Middle frontal gyrus (tissue), 1 donor: ENCODE measurements at regions not wholly inside any gene's neighbourhood (a gene's known extent, or its start where the extent isn't known, plus 50 kb on each side); places are given as distances from the start of the nearest gene placed in this dataset.

ENCODE experiments used
- DNase-seq: peaks from one replicate; pipeline ENCODE4 v3.0.0-alpha.2; 2015; ENCODE audit warnings: low spot score; ENCODE audit errors: extremely low spot score

- DNase-seq: no peak
Observed at GRCh38 chr2:223223156-223223555, 171.2 kb downstream of the KCNE4 start.

DNA sequence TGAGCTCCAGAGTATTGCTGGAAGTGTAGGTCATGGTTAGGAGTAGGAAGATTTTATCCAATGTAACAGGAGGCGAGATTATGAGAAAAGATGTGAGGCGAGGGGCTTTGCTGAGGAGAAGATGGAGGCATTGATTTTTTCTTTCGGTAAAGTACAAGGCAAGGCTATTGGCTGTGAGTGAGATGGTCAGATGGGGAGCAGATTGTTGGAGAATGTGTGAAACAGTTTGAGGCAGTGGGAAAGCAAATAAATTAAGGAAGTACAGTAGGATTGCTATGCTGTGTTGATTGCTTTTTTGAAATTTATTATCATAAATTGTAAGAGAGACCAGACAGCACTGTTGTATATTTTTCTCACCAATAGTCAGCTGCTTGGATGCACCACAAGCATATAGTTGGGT, 173.3 kb downstream of the KCNE4 start:
- no peak for DNase-seq

GRCh38 chr2:223226264-223226663, 174.3 kb downstream of the KCNE4 start:
- DNase-seq: no peak

DNA sequence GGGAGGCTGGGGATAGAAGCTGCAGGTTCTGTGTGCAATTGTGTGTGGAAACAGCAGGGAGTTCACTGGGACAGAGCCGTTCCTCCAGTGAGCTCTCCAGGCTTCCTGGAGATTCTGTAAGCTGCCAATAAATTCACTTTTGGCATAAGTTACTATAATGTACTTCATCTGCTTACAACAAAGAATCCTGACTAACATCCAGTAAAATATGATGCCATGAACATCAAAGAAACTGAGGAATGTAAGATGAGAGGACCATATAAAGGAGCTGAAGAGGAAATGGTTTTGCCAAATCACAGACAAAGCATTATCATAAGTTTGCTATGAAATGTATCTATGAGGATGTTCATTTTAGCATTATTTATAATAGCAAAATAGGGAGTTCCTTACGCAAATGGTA, 175.3 kb downstream of the KCNE4 start:
- no peak for DNase-seq

DNA sequence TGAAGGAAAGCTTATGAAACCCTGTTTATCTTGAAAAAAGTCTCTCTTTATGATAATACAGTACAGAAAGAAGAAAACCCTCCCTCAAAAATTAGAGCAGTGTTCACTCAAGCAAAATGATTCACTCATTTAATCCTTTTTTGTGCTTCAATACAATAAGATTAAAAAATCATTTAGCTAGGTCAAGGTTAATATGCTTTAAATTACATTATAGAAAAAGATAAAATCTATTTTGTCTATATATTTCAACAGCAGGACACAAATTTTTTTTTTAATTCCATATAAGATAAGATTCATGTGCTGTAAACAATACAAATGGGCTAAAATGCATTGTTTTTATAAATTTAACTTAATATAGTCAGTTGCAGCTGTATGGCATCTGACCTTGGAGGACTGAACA, 176.9 kb downstream of the KCNE4 start:
- no peak for DNase-seq

GRCh38 chr2:223230352-223230751, 178.4 kb downstream of the KCNE4 start:
- DNase-seq: no peak

GRCh38 chr2:223232285-223232684, 180.3 kb downstream of the KCNE4 start:
- DNase-seq: no peak

GRCh38 chr2:223232896-223233295, 180.9 kb downstream of the KCNE4 start:
- no peak for DNase-seq

GRCh38 chr2:223235986-223236385, 184.0 kb downstream of the KCNE4 start:
- DNase-seq: no peak

- DNase-seq: no peak
Observed at GRCh38 chr2:223238301-223238700, 186.3 kb downstream of the KCNE4 start.

- DNase-seq: no peak
Observed at GRCh38 chr2:223243233-223243632, 191.2 kb downstream of the KCNE4 start.

GRCh38 chr2:223247136-223247535, 195.1 kb downstream of the KCNE4 start:
- DNase-seq: no peak

DNA sequence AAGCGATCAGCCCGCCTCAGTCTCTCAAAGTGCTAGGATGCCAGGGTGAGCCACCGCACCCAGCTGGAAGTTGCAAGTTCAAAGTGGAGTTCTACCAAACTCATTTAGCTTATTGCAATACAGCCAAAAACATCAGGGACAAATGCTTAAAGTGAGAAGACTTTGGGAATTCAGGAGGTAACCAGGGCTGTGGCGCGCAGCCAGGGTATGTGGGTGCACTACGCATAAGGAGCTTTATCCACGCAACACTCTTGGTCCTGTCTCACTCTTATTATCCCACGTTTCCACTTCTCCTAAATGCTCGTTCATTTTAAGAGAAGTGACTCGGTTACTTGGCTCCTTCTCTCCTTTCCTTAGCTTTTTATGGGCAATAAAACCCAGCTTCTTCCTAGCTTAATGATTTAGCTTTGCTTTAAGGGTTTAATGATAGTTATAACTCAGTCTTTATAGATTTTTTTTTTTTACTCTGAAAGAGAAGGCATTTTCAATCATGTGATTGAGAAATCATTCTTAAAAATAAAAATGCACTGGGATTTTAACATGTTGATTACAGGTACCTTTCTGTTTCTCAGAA, 199.8 kb downstream of the KCNE4 start:
- DNase-seq: no peak

DNA sequence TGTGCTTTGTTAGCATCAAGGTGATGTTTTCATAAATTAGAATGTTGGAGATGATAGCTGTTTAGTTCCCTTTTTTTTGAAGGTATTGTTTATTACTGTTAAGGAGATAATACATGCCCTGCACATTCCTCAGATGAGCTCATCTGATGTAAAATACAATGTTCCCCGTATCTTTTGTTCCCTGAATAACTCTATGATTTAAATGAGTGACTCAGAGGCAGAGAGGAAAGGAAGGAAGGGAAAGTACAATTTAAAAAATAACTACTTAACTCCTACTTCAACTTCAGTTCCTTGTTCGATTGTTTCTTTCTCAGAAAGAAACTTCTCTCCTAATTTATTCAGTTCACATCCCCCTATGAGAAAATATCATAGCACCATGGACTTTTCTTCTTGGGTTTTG, 208.7 kb downstream of the KCNE4 start:
- no peak for DNase-seq

DNA sequence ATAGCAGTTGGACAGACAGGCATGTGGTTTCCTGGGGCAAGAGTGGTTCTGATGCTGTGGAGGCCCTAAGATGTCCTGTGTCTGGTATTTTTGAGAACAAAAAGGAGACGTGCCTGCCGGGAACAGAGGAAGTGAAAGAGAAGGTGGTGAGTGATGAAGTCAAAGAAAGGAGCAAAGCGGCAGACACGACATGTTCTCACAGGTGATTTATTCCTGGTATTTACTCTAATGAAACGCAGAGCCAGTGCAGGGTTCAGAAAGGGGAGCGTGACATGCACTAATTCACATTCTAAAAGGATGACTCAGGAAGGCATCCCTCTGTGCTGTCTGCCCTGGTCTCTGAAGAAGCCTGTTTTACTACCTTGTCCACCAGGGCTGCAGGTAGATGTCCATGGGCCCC, 211.0 kb downstream of the KCNE4 start:
- DNase-seq: no peak

DNA sequence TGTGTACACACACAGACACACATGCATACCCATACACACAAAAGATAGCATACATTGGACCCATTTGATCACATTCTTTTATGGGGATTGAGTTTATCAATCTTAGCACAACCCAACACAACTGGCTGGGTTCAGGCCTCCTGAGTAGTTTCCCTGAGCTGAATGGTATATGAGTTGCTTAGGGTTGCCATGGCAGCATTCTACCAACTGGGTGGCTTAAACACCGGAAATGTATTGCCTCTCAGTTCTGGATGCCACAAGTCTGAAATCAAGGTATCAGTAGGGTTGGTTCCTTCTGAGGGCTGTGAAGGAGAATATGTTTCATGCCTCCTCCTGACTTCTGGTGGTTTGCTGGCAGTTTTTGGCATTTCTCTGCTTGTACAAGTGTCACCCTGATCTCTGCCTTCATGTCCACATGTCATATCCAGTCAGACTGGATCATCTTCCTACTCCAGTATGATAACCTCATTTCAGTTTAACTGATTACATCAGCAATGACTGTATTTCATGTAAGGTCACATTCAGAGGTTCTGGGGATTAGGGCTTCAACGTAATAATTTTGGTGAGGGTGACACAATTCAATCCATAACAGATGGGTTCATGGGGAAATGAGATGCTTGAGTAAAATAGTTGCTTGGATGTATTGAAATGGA, 212.7 kb downstream of the KCNE4 start:
- no peak for DNase-seq

DNA sequence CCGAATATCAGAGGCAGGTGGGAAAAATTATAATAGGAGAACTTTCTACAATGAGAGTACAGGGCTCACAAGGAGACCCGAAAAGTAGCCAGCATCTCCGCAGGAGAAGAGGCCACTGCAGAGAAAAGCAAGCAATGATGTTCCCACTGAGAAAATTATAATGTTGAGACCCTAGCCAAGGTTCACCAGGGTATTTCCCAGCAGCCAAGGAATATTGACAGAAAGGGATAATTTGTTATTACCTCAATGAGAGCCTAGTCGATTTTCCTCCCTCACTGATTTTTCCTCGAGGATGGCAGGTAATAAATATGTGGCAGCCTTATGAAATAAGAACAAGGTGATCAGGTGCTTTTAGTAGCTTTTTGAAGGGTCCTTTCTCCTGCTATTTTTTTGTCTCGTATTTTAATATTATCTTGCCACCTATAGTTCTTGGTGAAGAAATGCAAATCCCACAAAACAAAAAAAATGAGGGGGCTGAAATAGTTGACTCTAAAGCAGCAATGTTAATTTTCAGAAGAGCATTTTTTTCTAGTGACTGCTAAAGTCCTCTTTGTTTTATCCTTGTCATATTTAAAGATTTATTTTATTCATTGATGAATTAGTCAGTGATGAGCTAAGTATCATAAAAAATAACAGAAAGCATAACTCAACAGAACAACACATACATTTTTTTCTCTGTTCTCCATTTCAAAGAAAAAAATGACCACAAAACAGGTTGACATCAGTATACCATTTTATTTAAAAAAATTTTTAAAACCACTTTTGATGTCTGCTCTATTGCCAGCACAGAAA, 215.4 kb downstream of the KCNE4 start:
- no peak for DNase-seq

DNA sequence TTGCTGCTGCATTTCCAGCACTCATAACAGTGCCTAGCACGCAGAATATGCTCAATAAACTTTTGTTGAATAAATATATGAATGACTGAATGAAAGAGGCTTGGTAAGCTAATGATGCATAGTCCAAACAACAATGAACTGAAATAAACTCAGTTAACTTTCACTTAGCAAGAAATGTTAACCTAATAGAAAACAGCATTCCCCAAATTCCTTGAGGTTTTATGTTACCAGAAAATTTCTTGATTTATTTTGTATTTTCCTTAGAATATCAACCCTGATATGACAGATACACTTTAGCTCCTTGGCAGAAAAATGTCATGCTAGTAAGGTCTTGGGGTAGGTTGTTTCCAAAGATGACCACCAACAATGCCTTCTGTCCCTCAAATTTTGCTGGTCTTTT, 217.4 kb downstream of the KCNE4 start:
- no peak for DNase-seq

DNA sequence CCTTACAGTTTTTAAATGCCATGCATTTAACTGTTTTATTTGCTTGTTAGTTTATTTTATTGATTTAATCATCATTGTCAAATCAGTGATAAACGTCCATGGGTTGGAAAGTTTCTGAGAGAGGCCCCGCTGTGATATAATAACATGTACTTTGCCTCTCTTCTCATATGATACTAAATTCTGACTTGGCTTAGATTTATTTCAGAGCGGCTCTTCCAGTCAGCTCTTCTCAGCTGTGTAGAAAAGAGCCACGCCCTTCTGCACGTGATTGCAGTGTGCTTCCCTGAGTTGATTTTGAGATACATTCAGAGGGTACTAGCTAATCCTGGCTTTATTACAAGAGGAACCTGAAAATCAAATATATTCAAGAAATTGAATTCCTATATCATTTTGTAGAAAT, 218.6 kb downstream of the KCNE4 start:
- no peak for DNase-seq

DNA sequence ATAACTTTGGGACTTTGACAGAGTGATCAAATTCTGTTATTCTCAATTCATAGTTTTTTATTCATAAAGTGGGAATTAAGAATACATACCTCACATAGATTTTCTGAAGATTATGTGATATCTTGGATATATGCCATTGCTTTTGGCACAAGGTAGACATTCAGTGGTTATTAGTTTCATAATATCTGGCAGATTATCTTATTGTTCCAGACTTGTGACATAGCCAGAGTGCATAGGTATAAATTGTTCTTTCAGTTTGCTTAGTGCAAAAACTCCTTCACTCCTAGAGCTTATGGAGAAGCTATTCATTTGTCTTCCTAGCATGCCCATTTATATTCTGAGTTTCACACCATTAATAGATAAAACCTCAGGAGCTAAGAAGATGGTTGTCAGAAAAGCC, 222.0 kb downstream of the KCNE4 start:
- DNase-seq: no peak

- DNase-seq: no peak
Observed at GRCh38 chr2:223282221-223282620, 230.2 kb downstream of the KCNE4 start.

GRCh38 chr2:223283329-223283728, 231.3 kb downstream of the KCNE4 start:
- no peak for DNase-seq

- DNase-seq: no peak
Observed at GRCh38 chr2:223283771-223284170, 231.8 kb downstream of the KCNE4 start.
